ENCODE measurements at regions not wholly inside any gene's neighbourhood (a gene's known extent, or its start where the extent isn't known, plus 50 kb on each side); places are given as distances from the start of the nearest gene placed in this dataset.

DNA sequence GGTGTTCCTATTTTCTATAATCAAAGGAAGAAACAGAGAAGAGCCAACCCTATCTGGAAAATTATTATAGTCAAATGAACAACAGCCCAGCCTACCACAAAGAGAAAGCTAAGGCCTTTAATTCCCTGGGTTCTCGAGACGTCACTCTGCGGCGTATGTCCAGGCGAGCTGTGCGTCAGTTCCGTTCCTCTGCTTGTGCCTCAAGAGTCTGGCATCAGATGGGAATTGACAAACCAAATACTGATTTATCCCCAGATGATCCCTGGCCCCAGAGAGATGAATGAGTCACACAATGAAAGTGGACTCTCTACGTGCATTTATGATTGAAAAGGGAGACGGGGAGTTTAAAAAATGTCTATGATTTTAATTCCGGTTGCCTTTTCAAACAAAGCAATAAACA, 151.6 kb upstream of the PDE10A start:
- DNase-seq: no peak

DNA sequence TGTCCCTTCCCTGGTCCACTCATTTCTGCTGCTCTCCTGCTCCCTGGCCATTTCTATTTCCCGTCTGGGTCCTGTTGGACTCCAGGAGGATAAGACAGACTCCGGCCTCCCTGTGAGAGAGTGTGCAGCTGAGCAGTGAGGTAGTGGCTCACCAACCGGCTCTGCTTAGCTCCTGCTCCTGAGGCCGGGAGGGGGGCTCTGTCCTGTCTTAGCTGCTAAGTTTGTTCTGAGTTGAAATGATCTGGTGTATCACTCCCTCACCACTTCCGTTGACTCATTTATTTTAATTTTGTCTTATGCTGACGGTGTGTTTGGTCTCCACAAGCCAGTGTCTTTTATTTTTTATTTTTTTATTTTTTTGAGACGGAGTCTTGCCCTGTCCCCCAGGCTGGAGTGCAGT, 148.5 kb upstream of the PDE10A start:
- DNase-seq: no peak

DNA sequence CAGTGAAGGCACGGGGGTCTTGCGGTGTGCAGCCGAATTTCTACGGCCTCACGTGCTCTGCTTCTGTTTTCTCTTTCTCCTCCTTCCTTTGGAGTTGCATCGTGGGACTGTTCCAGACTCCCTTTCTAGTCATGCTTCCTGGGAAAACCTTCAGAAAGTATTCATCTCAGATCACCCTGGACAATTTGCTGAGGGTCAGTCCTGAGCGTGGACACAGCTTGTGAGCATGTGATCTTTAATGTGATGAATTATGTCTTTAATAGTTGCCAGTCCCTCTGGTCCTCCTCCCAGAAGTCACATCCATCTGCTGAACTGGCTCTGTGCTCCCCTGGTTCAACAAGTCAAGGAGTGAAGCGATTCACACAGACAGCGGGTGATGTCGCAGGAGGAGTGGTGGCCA, 145.0 kb upstream of the PDE10A start:
- no peak for DNase-seq

DNA sequence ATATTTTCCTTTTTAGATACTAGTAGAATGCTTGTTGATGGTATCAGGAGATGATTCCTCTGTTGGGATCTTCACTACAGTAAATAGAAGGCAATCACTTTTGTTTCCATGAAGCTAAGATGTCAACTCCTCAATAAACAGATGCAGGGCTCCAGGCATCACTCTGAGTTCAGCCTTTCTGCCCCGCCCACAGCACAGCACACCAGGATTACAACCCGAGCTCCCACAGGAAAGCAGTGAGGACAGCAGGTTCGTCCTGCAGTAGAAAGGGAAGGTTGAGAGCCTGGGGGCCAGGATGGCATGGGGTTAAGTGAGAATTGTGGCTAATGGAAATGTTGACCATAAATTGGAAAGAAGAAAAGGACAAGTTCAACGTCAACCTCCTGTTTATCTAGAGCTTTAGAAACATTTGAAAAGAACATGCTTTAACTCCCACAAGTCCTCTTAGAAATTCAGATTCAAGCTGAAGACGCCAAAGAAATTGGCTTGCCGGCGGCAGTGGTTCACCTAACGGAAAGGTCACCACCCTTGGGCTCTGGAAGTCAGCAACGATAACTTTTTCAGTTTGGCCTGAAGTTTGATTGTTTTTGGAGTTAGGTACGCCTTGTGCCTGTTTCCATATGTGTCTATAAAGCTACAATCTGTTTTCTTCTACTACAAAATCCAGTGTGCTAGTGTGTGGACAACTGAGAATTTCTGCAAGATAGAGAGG, 144.4 kb upstream of the PDE10A start:
- DNase-seq: no peak

DNA sequence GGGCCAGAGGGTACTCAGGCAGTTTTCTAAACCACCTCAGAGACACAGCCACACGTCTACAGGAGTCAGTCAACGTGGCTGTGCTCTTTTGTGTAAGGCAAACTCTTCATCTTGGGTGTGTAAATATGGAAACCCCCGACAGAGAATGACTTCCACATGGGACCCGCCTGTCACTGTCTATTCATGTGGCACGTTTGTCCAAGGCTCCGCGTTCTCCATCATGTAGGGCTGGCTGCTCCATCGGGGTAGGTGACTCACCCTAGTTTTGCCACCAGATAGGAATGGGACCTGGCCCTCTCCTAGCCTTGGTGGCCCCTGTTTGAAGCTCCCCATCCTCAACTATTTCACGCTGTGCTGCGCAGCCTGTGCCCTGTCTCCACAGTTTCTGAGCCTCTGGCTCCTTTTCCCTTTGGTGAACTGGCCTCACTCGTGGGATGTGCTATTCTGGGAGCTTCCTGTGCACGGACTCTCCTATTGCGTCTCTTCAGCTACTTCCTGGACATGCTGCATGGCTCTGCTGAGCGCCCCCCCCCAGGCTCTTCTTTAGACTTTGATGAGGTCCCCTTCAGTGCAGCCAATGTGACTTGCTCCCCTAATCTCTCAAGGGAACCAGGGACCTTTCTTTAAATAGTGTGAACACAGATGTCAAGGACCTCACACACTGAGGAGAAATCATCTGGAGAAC, 143.2 kb upstream of the PDE10A start:
- DNase-seq: no peak

DNA sequence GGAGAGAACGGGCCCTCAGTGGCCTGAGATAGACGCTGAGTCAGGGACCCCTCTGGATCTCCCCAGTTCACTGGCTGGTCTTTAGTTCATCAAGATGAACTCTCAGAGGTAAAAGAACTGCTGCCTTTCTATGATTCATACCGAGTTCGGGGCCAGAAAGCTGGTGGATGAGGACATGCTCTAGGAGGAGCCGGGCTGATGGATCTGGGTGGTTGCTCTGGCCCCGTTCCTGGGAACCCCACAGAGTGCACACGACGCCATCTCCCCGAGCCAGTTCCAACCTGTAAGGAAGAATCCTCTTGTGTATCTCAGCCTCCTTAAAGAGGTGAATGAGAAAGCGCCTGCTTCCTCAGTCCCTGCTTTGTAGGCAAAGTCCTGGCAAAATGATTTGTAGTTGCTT, 142.6 kb upstream of the PDE10A start:
- no peak for DNase-seq

DNA sequence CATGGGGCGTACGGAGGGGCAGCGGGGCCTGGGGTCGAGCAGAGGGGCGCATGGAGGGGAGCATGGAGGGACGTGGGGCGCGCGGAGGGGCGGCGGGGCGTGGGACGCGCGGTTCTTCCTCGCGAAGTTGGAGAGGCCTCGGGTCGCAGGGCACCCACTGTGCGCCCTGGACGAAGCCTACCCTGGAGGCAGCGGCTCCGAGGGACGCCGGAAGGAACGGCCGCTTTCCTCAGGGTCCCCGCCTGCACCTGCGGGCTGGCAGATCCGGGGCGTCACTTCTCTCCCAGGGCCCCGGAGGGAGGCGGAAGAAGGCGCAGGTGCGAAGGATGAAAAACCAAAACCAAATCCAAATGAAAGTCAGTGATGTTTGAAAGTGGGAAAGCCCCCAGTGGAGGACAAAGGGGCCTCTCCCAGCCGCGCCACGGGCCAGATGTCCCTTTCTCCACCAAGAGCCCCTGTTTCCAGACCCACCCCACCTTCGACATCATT, 142.1 kb upstream of the PDE10A start:
- no peak for DNase-seq

DNA sequence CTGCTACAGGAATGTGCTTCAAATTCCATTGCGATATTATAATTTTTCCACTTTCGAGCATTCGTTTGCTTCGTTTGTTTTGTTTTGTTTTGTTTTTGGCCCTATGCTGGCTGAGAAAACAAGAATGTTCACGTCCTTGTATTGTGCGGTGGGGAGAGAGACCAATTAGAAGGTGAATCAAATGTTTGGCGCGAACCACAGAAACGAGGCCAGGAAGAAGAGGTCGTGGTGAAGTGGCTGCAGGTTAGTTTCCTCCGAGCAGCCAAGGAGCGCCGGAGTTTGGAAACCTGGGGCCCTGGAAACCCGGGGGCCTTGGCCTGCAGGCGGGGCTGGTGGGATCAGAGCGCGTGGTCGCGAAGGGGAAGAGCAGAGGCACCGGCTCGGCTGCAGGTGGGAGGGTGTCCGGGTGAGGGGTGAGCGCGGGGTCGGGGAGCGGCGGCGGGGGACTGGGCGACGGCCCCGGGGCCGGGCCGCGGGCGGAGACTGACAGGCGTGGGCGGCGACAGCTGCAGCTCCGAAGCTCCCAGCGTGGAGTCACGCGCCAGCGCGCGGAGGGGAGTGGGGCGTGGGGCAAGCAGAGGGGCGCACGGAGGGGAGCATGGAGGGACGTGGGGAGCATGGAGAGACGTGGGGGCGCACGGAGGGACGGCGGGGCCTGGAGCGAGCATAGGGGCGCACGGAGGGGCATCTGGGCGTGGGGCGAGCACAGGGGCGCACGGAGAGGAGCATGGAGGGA, 141.5 kb upstream of the PDE10A start:
- DNase-seq: no peak

DNA sequence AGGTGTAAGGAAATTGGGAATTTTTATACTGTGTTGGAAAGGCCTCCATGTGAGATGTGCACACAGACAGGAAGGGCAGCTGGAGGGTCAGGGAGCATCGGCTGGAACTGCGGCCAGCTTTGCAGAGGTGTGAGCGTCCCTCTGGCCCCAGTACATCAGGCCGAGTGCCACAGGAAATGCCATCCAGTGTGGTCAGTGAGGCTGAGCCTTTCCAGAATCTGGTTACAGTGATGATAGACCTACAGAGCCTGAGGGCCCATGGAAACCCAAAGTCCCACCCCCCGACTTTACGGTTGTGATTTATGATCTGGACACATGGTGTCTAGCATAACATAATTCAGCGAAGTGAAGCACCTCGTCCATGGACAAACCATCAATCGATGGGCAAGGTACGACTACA, 137.3 kb upstream of the PDE10A start:
- DNase-seq: no peak

DNA sequence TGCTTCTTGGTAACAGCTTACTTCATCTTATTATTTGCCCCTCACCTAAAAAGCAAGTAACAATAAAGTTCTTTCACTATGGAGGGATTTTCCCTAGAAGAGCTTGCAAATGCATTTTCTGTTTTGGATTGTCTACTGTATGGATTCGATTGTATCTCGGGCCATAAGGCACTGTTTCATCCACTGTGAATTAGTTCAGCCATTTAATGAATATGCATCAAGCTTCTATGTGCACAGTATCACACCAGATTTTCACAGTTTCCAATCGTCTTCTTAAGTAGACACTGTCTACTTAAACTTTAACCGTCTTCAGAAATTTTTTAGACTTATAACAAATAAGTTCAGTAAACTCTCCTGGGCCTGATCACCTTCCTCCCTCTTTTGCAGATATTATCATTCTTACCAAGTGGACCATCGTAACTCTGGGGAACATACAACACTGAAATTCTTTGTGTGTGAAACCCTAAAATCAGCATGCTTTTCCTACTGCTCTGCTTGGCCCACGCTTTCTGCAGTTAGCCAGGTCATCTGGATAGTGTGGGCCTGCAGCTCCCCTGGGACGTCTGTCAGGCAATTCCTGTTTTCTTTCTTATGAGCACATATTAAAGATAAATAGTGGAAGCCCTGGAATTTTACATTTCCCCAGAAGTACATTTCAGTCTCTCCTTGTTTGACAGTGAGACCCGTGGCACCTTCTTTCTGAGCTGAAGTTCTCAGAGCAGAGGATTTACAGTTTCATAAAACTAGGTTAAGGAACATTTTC, 136.5 kb upstream of the PDE10A start:
- no peak for DNase-seq

DNA sequence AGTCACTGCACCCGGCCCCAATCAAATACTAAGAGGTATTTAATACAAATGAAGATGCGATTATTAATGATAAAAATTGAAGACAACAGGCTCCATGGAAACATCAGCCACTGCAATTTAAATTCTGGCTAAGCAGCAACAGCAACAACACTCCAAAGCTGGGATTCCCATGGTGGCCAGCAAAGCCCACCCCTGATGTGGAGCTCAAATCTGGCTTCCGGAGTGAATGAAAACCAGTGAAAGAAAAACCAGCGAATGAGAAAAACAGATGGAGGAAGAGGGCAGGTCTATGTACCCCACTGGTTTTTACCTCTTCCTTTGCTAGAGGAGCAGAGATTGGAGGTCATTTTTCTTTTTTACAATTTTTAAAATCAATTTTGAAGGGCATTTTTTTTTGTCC, 135.9 kb upstream of the PDE10A start:
- no peak for DNase-seq

DNA sequence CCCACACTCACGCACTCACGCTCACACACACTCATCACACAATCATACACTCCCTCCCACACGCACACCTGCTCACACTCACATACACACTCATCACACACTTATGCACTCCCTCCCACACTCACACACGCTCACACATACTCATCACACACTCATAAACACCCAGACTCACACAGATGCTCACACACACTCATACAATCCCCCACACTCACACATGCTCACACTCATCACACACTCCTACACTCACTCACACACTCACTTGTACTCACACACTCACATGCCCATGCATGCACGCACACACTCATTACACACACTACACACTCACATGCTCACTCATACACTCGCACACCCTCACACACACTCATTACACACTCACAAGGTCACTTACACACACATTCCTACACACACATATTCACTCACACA, 131.1 kb upstream of the PDE10A start:
- no peak for DNase-seq

DNA sequence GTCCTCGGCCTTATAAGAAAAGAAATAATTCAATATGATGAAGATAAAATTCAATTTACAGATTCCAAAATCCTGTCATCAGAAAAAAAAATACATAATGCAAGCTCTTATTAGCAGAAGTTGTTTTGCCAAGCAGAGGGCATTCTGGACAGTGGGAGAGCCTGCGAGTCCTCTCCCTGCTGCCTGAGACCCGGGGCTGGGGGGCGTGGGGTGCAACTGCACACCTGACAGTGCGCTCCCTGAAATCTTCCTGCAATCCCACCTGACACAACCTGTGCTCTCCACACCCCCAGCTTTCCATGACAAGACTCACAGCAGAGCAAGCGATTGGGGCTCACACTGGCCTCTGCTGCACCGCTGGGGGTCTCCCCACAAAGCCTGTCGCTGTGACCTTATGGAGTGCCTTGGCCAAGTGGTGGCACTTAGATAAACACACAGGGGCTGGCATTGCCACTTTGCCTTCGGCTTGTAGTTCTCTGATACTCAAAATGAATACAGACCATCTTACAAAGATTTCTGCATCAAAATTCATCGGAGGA, 130.3 kb upstream of the PDE10A start:
- DNase-seq: no peak

DNA sequence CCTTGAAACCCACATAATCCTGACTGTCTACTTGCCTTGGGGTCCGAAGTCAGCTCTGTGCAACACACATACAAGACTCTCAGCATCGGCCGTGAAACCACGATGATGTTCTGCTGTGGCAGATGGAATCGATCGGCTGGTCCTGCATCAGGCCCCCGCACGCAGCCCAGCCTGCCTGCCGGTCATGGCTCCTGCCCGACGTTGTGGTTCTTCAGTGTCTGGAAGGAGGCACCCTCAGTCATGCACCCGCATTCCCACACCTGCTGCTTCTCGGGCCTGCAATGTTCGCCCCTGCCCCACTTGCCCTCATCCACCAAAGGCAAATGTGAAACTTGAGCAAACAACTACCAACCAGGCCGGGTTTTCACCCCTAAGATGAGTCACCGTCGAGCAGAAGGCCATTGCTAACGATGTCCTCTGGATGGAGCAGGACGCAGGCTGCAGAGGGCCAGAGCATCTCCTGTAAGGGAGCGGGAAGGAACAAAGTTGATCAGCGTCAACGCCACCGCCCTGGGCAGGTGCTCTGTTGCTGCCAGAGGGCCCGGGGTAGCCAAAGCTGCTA, 128.9 kb upstream of the PDE10A start:
- no peak for DNase-seq

DNA sequence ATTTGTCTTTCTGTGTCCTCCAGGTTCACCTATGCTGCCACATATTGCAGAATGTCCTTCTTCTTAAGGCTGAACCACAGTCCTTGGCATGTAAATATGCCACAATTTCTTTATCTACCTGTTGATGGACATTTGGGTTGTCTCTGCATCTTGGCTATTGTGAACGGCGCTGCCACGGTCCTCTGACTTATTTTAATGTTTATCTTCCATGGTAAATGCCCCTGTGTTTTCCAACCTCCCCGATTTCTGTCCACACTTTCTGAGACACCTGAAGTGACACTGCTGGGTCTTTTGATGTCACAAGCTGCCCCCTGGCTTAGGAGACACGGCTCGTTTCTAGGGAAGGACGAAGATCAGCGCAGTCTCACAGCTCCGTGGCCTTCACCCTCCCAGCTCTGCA, 128.3 kb upstream of the PDE10A start:
- no peak for DNase-seq

DNA sequence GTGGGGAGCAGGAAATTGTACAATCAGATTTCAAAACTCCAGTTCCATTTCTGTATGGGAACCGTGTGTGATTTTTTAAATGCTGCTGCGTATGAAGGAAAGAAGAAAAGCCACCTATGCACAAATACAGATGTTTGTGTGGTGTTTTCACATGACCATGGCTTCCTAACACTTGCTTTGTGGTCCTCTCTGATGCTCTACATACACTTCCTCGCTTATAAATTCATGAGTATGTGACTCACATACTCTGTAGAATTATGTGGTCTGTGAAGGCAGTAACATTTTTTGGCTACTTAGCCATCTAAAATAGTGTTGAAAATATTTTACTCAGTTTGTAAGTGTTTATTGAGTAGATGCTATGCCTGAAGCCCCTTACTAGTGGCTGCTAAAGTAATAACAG, 119.8 kb upstream of the PDE10A start:
- no peak for DNase-seq

DNA sequence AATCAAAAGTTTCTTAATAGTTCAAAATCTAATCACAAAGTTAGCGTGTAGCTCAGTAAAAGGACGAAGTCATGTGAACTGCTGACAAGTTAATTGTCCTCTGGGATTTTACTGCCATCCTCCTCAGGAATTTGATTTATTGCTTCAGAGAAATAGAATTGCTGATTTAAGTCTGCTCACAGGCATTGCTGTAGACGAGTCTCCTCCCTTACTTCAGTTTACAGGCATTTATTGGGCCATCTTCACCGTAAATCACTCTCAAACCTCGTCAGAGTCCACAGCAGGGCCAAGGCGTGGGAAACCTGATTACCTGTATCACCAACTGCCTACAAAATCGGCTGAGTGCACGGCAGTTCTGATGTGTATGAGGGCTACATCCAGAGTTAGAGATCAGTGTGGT, 119.1 kb upstream of the PDE10A start:
- DNase-seq: no peak

DNA sequence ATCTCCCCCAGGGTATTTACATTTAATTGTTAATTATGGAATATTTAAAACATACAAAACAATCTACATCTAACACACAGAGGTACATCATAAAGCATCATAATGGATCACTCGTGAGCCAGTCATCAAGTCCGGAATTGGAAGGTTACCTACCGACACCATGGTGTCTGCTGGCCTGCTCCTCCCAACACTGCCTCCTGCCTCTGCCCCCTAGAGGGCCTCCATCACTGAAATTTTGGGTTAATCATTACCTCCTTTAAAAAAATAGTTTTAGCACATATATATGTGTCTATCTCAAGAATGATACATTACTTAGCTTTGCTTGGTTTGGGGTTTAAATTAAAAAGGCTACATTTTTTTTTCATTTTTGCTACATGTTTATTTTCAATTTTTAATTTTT, 114.6 kb upstream of the PDE10A start:
- DNase-seq: no peak

DNA sequence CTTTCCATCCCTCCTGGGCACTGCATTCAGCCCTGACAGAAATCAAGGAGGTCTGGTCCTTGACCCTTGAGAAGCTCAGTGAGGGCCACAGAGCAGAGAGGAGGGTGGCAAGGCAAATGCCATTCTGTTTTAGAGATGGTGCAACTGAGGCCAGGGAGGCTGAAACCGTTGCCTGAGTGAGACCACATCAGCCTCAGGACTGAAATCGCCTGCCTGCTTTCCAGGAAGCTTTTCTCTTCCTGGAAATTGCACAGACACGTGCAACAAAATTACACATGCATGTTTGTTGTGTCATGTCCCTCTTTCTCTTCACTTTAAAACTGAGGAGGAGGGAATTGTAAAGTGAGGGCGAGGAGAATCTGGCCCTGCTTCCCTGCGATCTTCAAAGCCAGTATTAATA, 113.7 kb upstream of the PDE10A start:
- no peak for DNase-seq

DNA sequence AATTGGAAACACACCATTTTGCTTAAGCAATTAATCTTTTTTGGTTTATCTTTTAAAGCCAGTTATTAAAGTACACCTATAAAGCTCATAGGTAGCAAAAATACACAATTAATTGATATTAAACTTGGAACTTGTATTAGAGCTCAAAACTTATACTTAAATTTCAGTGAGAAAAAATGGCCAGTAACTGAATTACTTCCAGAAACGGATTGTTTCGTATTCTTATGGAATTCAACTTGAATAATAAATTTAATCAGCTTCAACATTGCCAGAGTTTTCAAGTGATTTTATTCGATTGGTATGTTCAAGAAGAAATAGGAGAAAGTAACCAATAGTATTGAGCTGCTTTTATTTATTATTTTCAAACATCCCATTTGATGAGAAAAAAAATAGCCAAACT, 112.7 kb upstream of the PDE10A start:
- no peak for DNase-seq

DNA sequence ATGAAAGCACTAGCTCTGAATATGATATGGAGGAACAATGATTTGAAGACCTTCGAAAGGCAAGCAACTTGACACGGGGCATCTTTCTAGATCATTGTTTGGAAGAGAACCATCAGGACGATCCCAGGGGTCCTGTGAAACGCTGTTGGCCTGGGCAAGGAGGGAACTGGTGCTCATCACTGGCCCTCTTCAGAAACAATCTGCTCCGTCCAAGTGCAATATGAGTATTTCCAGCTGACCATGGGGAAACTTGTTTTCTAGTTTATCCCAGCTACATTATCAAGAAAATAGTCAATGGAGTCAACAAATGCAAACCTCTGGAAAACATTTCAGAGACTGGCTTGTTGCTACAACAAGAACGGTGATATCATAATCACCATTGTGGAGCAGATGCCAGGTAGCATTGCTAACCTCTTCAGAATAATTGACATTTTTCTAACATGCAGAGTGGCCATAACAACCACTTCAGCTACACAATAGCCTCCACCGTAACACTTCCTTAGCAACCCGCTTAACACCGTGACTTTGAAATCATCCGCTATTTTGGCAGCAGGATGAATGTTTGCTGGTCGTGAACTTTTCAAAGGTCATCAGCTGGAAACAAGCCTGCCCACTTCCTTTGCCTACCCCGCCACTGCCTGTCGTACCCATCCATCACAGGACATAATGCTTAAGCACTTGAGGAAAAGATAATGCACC, 112.0 kb upstream of the PDE10A start:
- no peak for DNase-seq
